Heart left ventricle (tissue), 16 donors: ENCODE measurements at regions not wholly inside any gene's neighbourhood (a gene's known extent, or its start where the extent isn't known, plus 50 kb on each side); places are given as distances from the start of the nearest gene placed in this dataset.
"Not testable (repeated sequence)": the region's sequence is repeated elsewhere in the genome, so short reads cannot be mapped to it uniquely, and the experiment has no call there.

Experiments
- ATAC-seq, 4 donors: fragments of 200-7000 bp; cut with Tn5 transposase; one replicate each; pipeline ENCODE4 v1.9.1; 2020 to 2022; ENCODE audit warnings: moderate library complexity in 4 of 4, mild to moderate bottlenecking in 3 of 4, moderate number of reproducible peaks in 1 of 4
- DNase-seq, 5 donors: peaks; one replicate each; pipeline ENCODE4 v3.0.0-alpha.2; 2020
- H3K27ac ChIP-seq, 12 donors: fragments of 200-600 bp; sonication (generic) in 4 of 12; one replicate each; pipeline versions ENCODE4 v1.5.0 to v1.8.0; 2016 to 2022; ENCODE audit warnings: mild to moderate bottlenecking in 2 of 12
- H3K27me3 ChIP-seq, 9 donors: fragments of 200-600 bp; sonication (generic) in 2 of 9; one replicate each; pipeline versions ENCODE4 v1.5.1 to v1.8.0; 2016 to 2022; ENCODE audit warnings: mild to moderate bottlenecking in 3 of 9
- H3K36me3 ChIP-seq, 9 donors: fragments of 200-600 bp; sonication (generic) in 2 of 9; one replicate each; pipeline versions ENCODE4 v1.5.0 to v1.8.0; 2018 to 2022; ENCODE audit warnings: mild to moderate bottlenecking in 2 of 9
- H3K4me1 ChIP-seq, 12 donors: fragments of 200-600 bp; sonication (generic) in 4 of 12; one replicate each; pipeline versions ENCODE4 v1.5.0 to v1.8.0; 2016 to 2022; ENCODE audit warnings: mild to moderate bottlenecking in 3 of 12
- H3K4me3 ChIP-seq, 12 donors: fragments of 200-600 bp; sonication (generic) in 4 of 12; one replicate each; pipeline versions ENCODE4 v1.5.0 to v1.8.0; 2017 to 2022; ENCODE audit warnings: mild to moderate bottlenecking in 9 of 12, moderate library complexity in 4 of 12
- H3K9me3 ChIP-seq, 12 donors: fragments of 200-600 bp; sonication (generic) in 4 of 12; one replicate each; pipeline versions ENCODE4 v1.5.0 to v1.8.0; 2016 to 2022; ENCODE audit warnings: mild to moderate bottlenecking in 1 of 12
- CTCF ChIP-seq, 12 donors: fragments of 200-600 bp; sonication (generic) in 4 of 12; IDR thresholded peaks; one replicate each; pipeline versions ENCODE4 v1.5.0 to v1.8.0; 2018 to 2022; ENCODE audit warnings: antibody characterized with exemption in 12 of 12, mild to moderate bottlenecking in 5 of 12
- POLR2A ChIP-seq, 2 donors: fragments of 450-650 bp; IDR thresholded peaks; one replicate each; pipeline ENCODE4 v1.6.1; 2017; ENCODE audit warnings: antibody characterized with exemption in 2 of 2, mild to moderate bottlenecking in 2 of 2, moderate library complexity in 2 of 2
- WGBS, 4 donors: extraction: QIAGEN DNeasy Blood & Tissue Kit in 2 of 4; methylation state at CpG; one replicate each; pipeline versions ENCODE4 v1.1.5 to v1.1.7; 2013 to 2018; 5-methylcytosine and 5-hydroxymethylcytosine counted together
- intact Hi-C, 10 donors: fragments of 100-400 bp; cut with DNase I; formaldehyde crosslinking; loops; one replicate each; pipeline versions ENCODE4 v1.11.1 to v1.14.2; 2022
- donor health status: ischemic (EF 13 %, LVEDD 7.1; RV severe dilation, severe dysfunction).
- donor health status: healthy with polysubstance abuse.
- donor health status: DM: no; HTN: yes; CAD: no.
- donor health status: DM: no; HTN: no; CAD: no.
- donor health status: ischemic (EF 25% LVEDD 6.9; RV normal size, moderate dysfunction).
- donor health status: ischemic (EF 25% LVEDD 5.7; RV mildly dilated, moderate dysfunction).
- donor health status: healthy.
- donor health status: DM: yes; HTN: yes; CAD: no.
- donor health status: ischemic (EF 35%, LVEDD 5.7; RV mildly dilated, moderate dysfunction).
- donor health status: nonischemic (EF 11% LVEDD 7.7; RV severe dilation, severe dysfunction).
- donor health status: DM: yes; HTN: yes; CAD: no.
- donor health status: PGD.
- donor health status: ischemic (EF 29% LVEDD 5.4; RV normal size, mild dysfunction).
- donor health status: nonischemic (EF 23%, LVEDD 6.1; RV moderate dilation, normal function).

GRCh38 chr10:126759531-126759930 lies 89.0 kb upstream of the C10orf90 start:
- intact Hi-C loops: no loop called here
- H3K4me3 ChIP-seq: no peak overlapping the region
- ATAC-seq (no peak), DNase-seq (no peak)
- no peaks in the 10 kb centered on the region for H3K36me3 ChIP-seq
- peaks cover 0 to 4% (median 0%) of the 10 kb centered on the region in 9 donors for H3K27me3 ChIP-seq
- H3K27ac ChIP-seq: no peak overlapping the region
- WGBS, 4 donors: 60 to 77% (median 70%) methylated on average over 4 of the region's 4 CpGs
- peaks cover 0 to 11% (median 0%) of the 10 kb centered on the region in 12 donors for H3K9me3 ChIP-seq
- H3K4me1 ChIP-seq: no peaks in the 10 kb centered on the region
- no peak for TF ChIP-seq POLR2A (IDR thresholded peaks at IDR 0.05)
- no peak for TF ChIP-seq CTCF (IDR thresholded peaks at IDR 0.05)

- WGBS, 4 donors: 54 to 75% (median 57%) methylated on average over 6 of the region's 6 CpGs
- H3K4me3 ChIP-seq, H3K4me1 ChIP-seq, H3K27ac ChIP-seq, H3K36me3 ChIP-seq, ATAC-seq, H3K9me3 ChIP-seq, DNase-seq, H3K27me3 ChIP-seq, intact Hi-C loops: not testable (repeated sequence)
Observed at GRCh38 chr10:126766646-126767045, 96.2 kb upstream of the C10orf90 start.

GRCh38 chr10:126770809-126771208 lies 100.3 kb upstream of the C10orf90 start:
- no peaks in the 10 kb centered on the region for H3K4me1 ChIP-seq
- DNase-seq (no peak), ATAC-seq (no peak)
- no peak overlapping the region for H3K4me3 ChIP-seq
- TF ChIP-seq POLR2A (IDR thresholded peaks at IDR 0.05): no peak
- TF ChIP-seq CTCF (IDR thresholded peaks at IDR 0.05): no peak
- H3K27me3 ChIP-seq: peaks cover 0 to 4% (median 0%) of the 10 kb centered on the region in 9 donors
- no peak overlapping the region for H3K27ac ChIP-seq
- 71 to 92% (median 85%) methylated on average over 2 of the region's 2 CpGs for WGBS, 4 donors
- no peaks in the 10 kb centered on the region for H3K36me3 ChIP-seq
- intact Hi-C loops: no loop called here
- no peaks in the 10 kb centered on the region for H3K9me3 ChIP-seq

- H3K36me3 ChIP-seq: no peaks in the 10 kb centered on the region
- TF ChIP-seq CTCF (IDR thresholded peaks at IDR 0.05) (no peak), POLR2A (IDR thresholded peaks at IDR 0.05) (no peak)
- no peaks in the 10 kb centered on the region for H3K4me1 ChIP-seq
- no peak overlapping the region for H3K4me3 ChIP-seq
- no peaks in the 10 kb centered on the region for H3K27me3 ChIP-seq
- DNase-seq: no peak
- intact Hi-C loops: no loop called here
- H3K9me3 ChIP-seq: no peaks in the 10 kb centered on the region
- ATAC-seq: no peak
- no peak overlapping the region for H3K27ac ChIP-seq
- 18 to 38% (median 36%) methylated on average over 1 of the region's 1 CpG for WGBS, 4 donors
Observed at GRCh38 chr10:126776168-126776567, 105.7 kb upstream of the C10orf90 start.

GRCh38 chr10:126777714-126778113 lies 107.2 kb upstream of the C10orf90 start:
- 66 to 74% (median 71%) methylated on average over 10 of the region's 10 CpGs for WGBS, 4 donors
- no peak overlapping the region for H3K27ac ChIP-seq
- no peak for ATAC-seq
- intact Hi-C loops: no loop called here
- H3K9me3 ChIP-seq: no peaks in the 10 kb centered on the region
- TF ChIP-seq POLR2A (IDR thresholded peaks at IDR 0.05): no peak
- TF ChIP-seq CTCF (IDR thresholded peaks at IDR 0.05): no peak
- H3K4me3 ChIP-seq: no peak overlapping the region
- no peaks in the 10 kb centered on the region for H3K4me1 ChIP-seq
- H3K27me3 ChIP-seq: no peaks in the 10 kb centered on the region
- H3K36me3 ChIP-seq: no peaks in the 10 kb centered on the region
- no peak for DNase-seq
